HG02852 (cell line): ENCODE measurements at regions not wholly inside any gene's neighbourhood (a gene's known extent, or its start where the extent isn't known, plus 50 kb on each side); places are given as distances from the start of the nearest gene placed in this dataset.

Experiments used
- ATAC-seq: cut with Tn5 transposase; IDR thresholded peaks from one replicate; pipeline ENCODE4 v1.9.1; 2021; ENCODE audit warnings: mild to moderate bottlenecking, moderate library complexity; ENCODE audit not compliant: unreplicated experiment

GRCh38 chr6:23957017-23957416, 169.0 kb upstream of the NRSN1 start:
- ATAC-seq, result no peak

- no peak for ATAC-seq
Measured at GRCh38 chr6:23964865-23965264, 161.2 kb upstream of the NRSN1 start.

DNA sequence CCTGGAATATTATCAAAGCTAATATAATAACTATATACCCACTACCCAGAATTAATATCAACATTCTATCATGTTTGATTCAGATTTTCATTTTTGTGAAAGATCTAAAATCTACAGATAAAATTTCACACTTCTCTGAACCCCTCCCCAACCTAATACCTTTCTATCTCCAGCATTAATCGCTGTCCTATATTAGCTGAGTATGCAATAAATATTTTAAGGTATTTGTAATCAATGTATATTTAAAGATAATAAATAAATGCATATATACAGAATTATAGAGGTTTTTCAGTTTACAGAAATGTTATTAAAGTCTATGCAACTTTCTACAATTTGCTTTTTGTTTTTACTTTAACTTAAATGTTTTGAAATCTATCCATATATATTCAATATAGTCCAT, 156.7 kb upstream of the NRSN1 start:
- no peak for ATAC-seq

GRCh38 chr6:23977706-23978105, 148.3 kb upstream of the NRSN1 start:
- no peak for ATAC-seq

DNA sequence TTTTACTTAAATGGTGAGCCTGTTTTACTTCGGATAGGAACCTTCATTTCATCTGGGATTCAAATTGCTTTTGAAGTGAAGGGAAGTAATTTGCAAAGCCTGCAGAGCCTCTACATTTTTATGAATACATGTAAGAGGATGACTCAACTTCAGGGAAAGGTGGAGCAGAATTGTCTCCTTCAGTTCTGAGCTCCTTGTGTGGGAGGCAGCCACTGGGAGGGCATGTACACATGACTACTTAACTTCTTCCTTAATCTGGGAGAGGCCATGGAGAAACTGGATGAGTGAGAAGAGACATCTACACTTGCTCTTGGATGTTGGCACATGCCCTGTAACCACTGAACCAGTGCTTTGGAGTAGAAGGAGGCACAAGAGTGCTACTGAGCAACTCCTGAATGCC, 145.1 kb upstream of the NRSN1 start:
- no peak for ATAC-seq

DNA sequence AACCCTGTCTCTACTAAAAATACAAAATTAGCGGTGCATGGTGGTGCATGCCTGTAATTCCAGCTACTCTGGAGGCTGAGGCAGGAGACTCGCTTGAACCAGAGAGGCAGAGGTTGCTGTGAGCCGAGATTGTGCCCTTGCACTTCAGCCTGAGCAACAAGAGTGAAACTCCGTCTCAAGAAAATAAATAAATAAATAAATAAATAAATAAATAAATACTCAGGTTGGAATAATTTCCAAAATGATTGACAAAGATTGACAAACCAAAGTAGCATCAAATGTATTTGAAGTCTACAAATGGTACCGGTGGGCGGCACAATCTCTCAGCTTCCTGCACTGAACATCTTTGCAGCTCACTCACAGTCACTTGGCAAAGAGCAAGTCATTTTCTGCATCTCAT, 144.1 kb upstream of the NRSN1 start:
- no peak for ATAC-seq

DNA sequence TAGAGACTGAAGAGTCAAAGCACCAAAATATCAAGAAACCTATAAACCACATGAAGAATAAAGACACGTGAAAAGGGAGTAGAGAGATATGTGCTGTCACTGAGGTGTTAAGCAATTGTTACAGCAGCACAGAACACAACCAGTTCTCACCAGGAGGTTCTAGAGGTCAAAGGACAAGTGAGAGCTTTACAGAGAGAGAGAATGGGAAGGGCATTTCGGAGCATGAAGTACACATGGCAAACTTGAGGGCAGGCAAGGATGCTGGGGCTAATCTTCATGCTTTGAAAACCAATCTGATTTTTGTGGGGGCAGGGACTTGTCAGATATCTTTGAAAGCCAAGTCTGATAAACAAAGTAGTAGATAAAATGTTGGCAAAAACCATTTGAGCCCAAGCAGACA, 142.3 kb upstream of the NRSN1 start:
- no peak for ATAC-seq

GRCh38 chr6:23985015-23985414, 141.0 kb upstream of the NRSN1 start:
- no peak for ATAC-seq

- ATAC-seq, result no peak
Measured at GRCh38 chr6:23989885-23990533, 136.0 kb upstream of the NRSN1 start.

- no peak for ATAC-seq
Measured at GRCh38 chr6:23994013-23994412, 132.0 kb upstream of the NRSN1 start.

DNA sequence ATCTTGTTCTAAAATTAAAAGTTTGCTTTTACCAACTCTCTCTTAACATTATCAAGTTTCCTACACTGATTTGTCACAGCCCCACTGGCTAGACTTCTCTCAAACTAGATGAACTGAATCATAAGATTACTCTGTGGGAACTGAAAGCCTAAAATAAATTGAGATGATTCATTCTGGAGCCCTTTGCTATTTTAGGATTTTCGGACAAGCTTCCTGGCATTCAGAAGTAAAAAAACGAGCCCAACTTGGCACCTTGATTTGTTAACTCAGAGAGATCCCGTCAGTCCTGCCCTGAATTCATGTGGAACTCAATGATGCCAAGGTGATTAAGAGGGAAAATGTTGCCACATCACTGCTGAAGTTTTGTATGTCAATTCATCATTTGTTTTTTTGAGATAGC, 122.0 kb upstream of the NRSN1 start:
- ATAC-seq, result no peak

DNA sequence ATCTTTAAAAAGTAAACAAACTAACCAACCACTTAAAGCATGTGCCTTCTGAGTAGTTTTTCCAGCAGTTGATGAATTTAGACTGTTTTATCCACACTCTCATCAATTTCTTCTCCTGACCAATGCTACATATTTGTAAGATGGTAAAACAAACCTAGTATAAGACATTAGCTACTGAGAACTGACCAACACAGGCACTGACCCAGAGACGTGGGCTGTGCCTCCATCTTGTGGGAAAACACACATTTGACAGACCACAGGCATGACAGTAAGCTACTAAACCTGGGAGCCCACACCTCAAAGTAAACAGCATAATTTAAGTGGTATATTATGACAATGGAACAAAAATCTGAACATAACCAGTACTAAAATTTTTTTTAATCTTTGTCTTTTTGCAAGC, 121.4 kb upstream of the NRSN1 start:
- no peak for ATAC-seq

DNA sequence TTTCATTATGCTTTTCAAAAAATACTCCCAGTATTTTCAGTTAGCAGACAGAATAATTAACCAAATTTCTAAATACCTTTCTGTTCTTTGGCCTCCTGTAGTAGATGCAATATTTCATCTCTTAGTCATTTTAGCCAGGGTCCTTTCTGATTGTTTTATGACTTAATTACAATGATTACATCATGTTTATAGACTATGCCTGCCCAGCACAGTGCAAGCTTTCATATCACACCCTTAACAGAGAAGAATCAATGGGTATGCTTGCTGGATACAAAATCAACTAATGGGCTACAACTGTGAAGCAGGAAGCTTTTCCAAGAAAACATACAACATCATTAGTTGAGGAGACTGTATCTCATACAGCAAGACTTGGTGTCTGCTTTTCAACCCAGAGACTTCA, 119.8 kb upstream of the NRSN1 start:
- ATAC-seq, result no peak

DNA sequence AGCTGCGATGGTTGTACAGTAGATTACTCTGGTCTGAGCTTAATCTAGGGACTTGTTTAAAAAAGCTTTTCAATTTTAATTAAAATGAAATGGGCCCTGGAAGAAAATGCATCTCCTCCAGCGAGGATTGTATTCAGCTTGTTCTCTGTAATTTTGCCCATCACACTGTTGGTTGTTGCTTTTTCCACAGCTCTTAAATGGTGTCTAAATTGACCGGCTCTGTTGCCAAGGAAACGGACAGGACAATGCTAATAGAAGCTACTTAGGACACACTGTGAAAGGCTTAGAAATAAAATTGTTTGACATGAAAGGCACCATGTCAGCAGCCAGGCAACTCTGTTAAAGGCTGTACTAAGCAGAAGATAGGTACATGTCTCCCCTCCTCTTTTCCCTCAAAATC, 116.7 kb upstream of the NRSN1 start:
- ATAC-seq, result no peak

DNA sequence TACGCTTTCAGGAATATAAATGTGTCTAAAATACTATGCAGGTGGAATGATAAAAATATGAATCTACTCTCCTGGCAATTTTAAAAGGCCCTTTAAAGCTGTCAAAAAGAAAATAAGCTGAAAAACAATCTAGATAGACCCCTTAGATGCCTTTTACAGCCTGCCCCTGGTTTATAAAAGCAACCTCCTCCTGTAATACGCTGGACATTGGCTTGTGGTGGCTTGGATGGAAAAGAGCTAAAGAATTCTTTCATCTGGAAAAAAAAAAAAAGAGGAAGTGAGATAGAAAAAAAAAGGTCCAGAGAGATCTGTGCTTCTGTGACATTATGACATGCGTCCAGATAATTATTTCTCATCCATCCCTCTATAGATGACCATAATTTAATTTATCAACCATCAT, 115.9 kb upstream of the NRSN1 start:
- ATAC-seq, result no peak

- ATAC-seq, result no peak
Measured at GRCh38 chr6:24016286-24016685, 109.7 kb upstream of the NRSN1 start.

DNA sequence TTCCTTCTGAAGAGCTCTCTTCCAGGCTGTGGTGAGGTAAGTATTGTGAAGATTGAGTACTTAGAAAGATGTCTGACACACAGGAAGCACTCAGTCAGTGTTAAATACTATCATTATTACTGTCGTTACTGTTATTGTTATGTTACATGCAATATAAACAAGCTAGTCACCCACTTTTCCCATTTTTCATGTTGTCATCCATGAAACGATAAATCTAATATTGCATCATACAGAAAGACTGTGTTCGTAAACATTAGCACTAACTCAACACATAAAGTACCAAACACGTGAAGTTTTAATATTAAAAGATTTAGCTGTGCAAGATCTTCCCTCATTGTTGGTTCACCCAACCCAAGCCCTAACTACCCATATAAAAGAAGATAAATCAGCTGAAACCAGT, 109.2 kb upstream of the NRSN1 start:
- no peak for ATAC-seq

- no peak for ATAC-seq
Measured at GRCh38 chr6:24019393-24019792, 106.6 kb upstream of the NRSN1 start.

DNA sequence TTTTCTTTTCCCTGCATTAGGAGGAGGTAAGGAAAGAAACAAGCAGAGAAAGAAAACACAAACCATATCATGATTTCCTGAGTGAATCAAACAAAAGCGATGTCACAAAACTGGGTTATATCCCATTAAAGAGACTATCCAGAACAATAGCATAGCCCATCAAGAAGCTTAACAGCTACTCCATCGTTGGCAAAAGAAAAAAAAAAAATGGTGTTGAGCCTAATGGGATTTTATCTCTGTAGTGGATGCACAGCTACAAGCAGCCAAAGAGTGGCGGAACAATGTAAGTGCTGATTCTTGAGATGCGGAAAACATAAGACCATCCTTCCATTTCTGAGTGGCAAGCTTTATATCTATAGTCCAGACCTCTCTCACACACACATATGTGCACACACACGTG, 106.2 kb upstream of the NRSN1 start:
- ATAC-seq, result no peak

GRCh38 chr6:24026050-24026449, 100.0 kb upstream of the NRSN1 start:
- ATAC-seq, result no peak

DNA sequence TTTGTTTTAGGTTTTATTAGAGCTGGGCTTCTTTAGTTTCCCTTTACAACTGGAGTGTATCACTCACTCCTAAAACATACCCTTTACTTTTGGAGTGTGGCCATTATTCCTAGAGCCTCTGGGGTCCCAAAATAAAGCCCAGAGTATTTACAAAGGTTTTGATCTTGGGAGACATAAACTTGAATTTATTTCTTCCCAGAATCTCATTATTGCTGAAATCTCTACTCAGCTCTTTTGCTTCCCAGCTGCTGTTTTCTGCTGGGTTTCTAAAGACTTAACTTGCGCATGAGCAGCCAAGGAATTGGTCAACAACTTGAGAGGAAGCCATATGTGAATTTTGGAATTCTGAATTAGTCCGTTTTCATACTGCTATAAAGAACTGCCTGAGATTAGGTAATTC, 94.5 kb upstream of the NRSN1 start:
- ATAC-seq, result no peak

DNA sequence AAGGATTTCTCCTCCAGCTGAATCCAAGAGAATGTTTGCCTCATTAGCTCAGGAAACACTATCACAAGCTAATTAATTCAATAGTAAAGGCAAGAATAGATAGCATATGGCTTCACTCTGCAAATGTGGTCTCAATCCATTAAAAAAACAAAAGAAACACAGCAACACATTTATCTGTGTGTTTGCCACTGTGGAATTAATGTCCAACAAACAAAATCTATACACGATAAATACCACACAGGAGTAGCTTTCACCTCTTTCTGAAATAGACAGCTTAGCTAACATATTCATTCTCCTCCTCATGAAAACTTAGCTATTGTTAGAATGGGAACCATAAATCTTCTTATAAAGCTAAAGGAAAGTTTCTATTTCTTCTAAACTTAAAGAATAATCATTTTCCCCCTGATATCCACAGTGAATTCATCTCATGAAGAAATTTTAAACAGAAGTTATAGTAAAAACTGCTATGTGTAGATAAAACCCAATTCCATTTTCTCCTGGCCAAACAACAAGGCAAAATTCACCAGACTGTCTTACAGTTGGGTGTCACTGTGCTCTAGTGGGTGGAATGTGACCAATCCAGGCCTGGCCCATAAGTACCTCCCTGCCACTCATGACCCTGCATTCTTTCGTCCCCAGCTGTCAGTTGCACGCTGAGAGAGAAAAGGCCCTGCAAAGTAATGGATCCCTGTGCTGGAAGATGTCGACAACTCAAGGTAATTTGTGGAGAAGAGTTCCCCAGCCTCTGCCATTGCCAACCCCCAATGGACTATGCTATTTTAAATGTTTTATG, 92.9 kb upstream of the NRSN1 start:
- no peak for ATAC-seq

DNA sequence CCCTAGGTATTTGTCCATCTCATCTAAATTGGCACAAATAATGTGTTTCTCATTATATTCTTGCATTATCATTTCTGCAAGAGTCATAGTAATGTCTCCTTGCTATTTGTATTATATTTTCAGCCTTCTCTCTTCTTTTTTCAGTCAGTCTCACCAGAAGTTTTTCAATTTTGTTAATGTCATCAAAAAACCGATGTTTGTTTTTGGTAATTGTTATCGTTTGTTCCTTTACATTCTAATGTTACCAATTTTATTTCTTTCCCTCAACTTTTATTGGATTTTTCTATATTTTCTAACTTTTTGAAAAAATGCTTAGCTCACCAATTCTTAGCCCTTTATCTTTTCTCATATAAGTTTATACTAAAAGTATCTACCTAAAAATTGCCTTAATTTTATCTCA, 82.2 kb upstream of the NRSN1 start:
- no peak for ATAC-seq
